Small intestine (tissue), 7 donors: ENCODE measurements at regions not wholly inside any gene's neighbourhood (a gene's known extent, or its start where the extent isn't known, plus 50 kb on each side); places are given as distances from the start of the nearest gene placed in this dataset.

Source experiments
- DNase-seq, 2 donors: peaks; one replicate each; pipeline versions ENCODE4 v3.0.0 to v3.0.0-alpha.2; 2013
- FAIRE-seq: peaks from 2 replicates; lab custom pipeline; 2012; peaks lifted over from hg19 to GRCh38; lab: Jason Lieb, UNC
- H3K27ac ChIP-seq, 3 donors: one replicate each; pipeline ENCODE4 v1.5.1; 2013; ENCODE audit warnings: low read length in 2 of 3, mild to moderate bottlenecking in 2 of 3, control low read depth in 1 of 3, inconsistent platforms in 1 of 3, low read depth in 1 of 3, moderate library complexity in 1 of 3
- H3K27me3 ChIP-seq, 3 donors: one replicate each; pipeline ENCODE4 v1.6.1; 2013; ENCODE audit warnings: low read length in 3 of 3, inconsistent platforms in 1 of 3; ENCODE audit not compliant: control insufficient read depth in 3 of 3, insufficient read depth in 3 of 3
- H3K36me3 ChIP-seq, 3 donors: one replicate each; pipeline ENCODE4 v1.6.1; 2013; ENCODE audit warnings: low read length in 3 of 3, inconsistent platforms in 1 of 3, low read depth in 1 of 3, mild to moderate bottlenecking in 1 of 3, moderate library complexity in 1 of 3; ENCODE audit not compliant: control insufficient read depth in 3 of 3, insufficient read depth in 2 of 3
- H3K4me1 ChIP-seq, 3 donors: one replicate each; pipeline ENCODE4 v1.6.1; 2013; ENCODE audit warnings: low read length in 2 of 3, inconsistent platforms in 1 of 3, low read depth in 1 of 3, mild to moderate bottlenecking in 1 of 3, moderate library complexity in 1 of 3; ENCODE audit not compliant: control insufficient read depth in 3 of 3, insufficient read depth in 2 of 3
- H3K4me3 ChIP-seq, 3 donors: one replicate each; pipeline ENCODE4 v1.5.1; 2013; ENCODE audit warnings: low read length in 3 of 3, control low read depth in 1 of 3, inconsistent platforms in 1 of 3, low read depth in 1 of 3, mild to moderate bottlenecking in 1 of 3, moderate library complexity in 1 of 3
- H3K9me3 ChIP-seq, 2 donors: one replicate each; pipeline ENCODE4 v1.6.1; 2013; ENCODE audit warnings: low read depth in 1 of 2, low read length in 1 of 2; ENCODE audit not compliant: control insufficient read depth in 2 of 2, insufficient read depth in 1 of 2
- WGBS, 3 donors: extraction: QIAGEN DNeasy Blood & Tissue Kit; methylation state at CpG; one replicate each; pipeline ENCODE4 v1.1.7; 2013; 5-methylcytosine and 5-hydroxymethylcytosine counted together
- donor health status: healthy with polysubstance abuse.
- donor health status: control.
- donor health status: control.
- donor health status: Bipolar disorder and iron deficiency.
- donor health status: healthy.

GRCh38 chr9:126108240-126108639 lies 218.4 kb upstream of the MVB12B start:
- peaks cover 0 to 9% (median 2%) of the 10 kb centered on the region in 3 donors for H3K27me3 ChIP-seq
- no peak overlapping the region for H3K4me3 ChIP-seq
- 29 to 32% (median 31%) methylated on average over 11 of the region's 11 CpGs for WGBS, 3 donors
- FAIRE-seq (no peak), DNase-seq (peak in 1 of 2 donors; percentile 4)
- no peaks in the 10 kb centered on the region for H3K4me1 ChIP-seq
- H3K9me3 ChIP-seq, result no peaks in the 10 kb centered on the region
- no peak overlapping the region for H3K27ac ChIP-seq
- H3K36me3 ChIP-seq, result no peaks in the 10 kb centered on the region

- Histone ChIP-seq H3K4me1 (no peaks in the 10 kb centered on the region), H3K9me3 (no peaks in the 10 kb centered on the region), H3K27ac (no peak overlapping the region), H3K36me3 (no peaks in the 10 kb centered on the region), H3K4me3 (no peak overlapping the region), H3K27me3 (peaks cover 0 to 9% (median 2%) of the 10 kb centered on the region in 3 donors)
- no peak for DNase-seq
- no peak for FAIRE-seq
These were observed 217.1 kb upstream of the MVB12B start for GRCh38 chr9:126109575-126109974.

DNA sequence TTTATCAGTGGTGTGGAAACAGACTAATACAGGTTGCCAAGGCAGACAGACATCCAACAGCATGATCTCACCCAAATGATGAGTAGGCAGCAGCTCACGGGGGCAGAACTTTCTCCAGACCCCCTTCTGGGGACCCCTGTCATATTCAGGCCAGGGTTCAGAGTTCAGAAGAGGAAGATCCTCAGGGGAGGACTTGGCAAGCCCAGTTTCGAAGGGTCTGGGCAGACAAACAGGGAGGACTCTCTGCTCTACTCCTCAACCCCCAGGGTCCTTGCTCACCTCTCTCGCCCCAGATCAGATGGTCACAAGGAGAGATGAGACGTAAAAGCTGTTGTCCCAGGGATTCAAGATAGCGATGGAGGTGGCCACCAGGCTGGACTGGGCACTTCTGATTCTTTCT lies 215.1 kb upstream of the MVB12B start:
- FAIRE-seq (no peak), DNase-seq (no peak)
- Histone ChIP-seq H3K36me3 (no peaks in the 10 kb centered on the region), H3K4me3 (no peak overlapping the region), H3K27me3 (peaks cover 0 to 11% (median 2%) of the 10 kb centered on the region in 3 donors), H3K4me1 (no peaks in the 10 kb centered on the region), H3K9me3 (no peaks in the 10 kb centered on the region), H3K27ac (no peak overlapping the region)
- WGBS, 3 donors, result 75 to 79% (median 76%) methylated on average over 5 of the region's 5 CpGs

GRCh38 chr9:126112135-126112720 lies 214.4 kb upstream of the MVB12B start:
- peak in 1 of 2 donors; percentile 16 for DNase-seq
- Histone ChIP-seq H3K4me1 (no peaks in the 10 kb centered on the region), H3K36me3 (no peaks in the 10 kb centered on the region), H3K27ac (no peak overlapping the region), H3K27me3 (peaks cover 0 to 11% (median 2%) of the 10 kb centered on the region in 3 donors), H3K9me3 (no peaks in the 10 kb centered on the region), H3K4me3 (no peak overlapping the region)
- 47 to 75% (median 62%) methylated on average over 11 of the region's 11 CpGs for WGBS, 3 donors
- FAIRE-seq, result no peak

- Histone ChIP-seq H3K27me3 (peaks cover 0 to 10% (median 2%) of the 10 kb centered on the region in 3 donors), H3K4me3 (no peak overlapping the region), H3K27ac (no peak overlapping the region), H3K4me1 (no peaks in the 10 kb centered on the region), H3K36me3 (no peaks in the 10 kb centered on the region), H3K9me3 (no peaks in the 10 kb centered on the region)
- 67 to 84% (median 75%) methylated on average over 2 of the region's 2 CpGs for WGBS, 3 donors
- DNase-seq (no peak), FAIRE-seq (no peak)
These were observed 213.5 kb upstream of the MVB12B start for GRCh38 chr9:126113176-126113575.

DNA sequence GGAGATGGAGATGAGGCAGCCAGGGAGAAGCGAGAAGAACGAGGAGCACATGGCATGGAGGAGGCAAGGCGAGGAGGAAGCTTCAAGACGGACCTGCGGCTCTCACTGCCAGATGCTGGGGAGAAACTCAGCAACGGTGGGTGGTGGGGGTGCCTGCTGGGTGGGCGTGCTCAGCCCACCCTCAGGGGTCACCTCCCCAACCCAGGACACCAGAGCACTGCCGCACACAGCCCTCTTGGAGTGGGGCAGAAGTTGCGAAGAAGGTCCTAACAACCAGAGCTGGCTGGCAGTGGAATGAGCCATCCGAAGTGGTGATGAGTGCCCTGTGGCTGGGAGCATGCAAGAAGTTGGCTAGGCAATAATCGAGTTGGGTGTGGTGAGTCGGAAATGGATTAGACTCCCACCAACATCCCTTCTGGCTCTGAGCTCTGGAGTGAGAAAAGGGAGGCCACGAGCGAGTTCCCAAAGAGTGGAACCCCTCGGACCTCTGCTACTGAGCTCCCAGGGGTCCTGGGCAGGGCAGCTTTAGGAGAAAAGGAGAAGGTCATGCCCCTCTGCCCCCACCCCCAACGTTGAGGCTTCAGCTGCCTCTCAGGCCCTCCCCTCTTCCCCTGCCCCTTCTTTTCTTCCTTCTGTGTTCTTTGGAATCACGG lies 212.7 kb upstream of the MVB12B start:
- WGBS, 3 donors, result 76 to 80% (median 79%) methylated on average over 17 of the region's 17 CpGs
- H3K27ac ChIP-seq, result no peak overlapping the region
- FAIRE-seq (no peak), DNase-seq (no peak)
- H3K4me1 ChIP-seq, result no peaks in the 10 kb centered on the region
- peaks cover 0 to 8% (median 0%) of the 10 kb centered on the region in 3 donors for H3K27me3 ChIP-seq
- H3K36me3 ChIP-seq, result no peaks in the 10 kb centered on the region
- H3K9me3 ChIP-seq, result no peaks in the 10 kb centered on the region
- no peak overlapping the region for H3K4me3 ChIP-seq

DNA sequence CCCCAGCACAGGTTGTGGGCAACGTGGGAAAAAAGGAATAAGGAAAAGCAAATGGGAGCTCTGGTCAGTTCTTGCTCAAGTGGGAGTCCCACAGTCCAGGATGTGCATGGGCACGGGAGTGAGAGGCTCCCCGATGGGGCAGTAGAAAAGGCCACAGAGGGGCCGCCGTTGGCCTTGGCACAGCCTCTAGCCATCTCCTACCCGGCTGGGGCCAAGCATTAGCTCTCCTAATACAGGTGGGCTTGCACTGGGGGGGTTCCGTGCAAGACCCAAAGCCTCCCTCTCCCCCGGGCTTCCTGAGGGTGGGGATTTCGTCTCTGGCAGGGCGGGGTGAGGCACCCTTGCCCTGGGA lies 212.2 kb upstream of the MVB12B start:
- DNase-seq, result no peak
- 55 to 74% (median 67%) methylated on average over 10 of the region's 10 CpGs for WGBS, 3 donors
- no peak for FAIRE-seq

DNA sequence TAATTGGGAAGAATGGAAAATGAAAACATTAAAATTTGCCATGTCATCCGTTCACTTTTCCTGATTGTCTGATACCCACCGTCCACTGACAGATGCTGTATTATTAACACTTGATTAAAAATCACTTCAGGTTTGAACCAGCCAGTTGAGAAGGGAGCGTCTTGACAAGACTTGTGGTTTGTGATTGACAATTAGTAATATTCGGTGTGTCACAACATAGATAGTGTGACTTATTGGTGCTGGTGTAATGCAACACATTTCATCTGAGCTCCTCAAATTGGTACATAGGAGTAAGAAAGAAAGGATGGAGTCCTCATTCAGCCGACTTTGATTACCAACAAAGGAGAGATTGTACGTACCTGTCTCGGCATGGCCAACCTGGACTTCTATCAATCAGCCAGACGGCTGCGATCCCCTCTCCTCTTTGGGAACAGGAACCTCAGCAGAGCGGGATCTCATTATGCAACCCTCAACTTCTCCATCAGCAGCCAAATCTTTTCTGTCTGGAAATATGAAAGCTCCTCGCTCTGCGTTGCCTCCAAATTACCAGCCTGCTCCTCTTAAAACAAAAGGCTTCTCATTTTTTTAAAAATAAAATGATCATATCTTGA lies 211.7 kb upstream of the MVB12B start:
- Histone ChIP-seq H3K9me3 (no peaks in the 10 kb centered on the region), H3K4me1 (no peaks in the 10 kb centered on the region), H3K27me3 (peaks cover 0 to 7% (median 0%) of the 10 kb centered on the region in 3 donors), H3K4me3 (no peak overlapping the region), H3K27ac (no peak overlapping the region), H3K36me3 (no peaks in the 10 kb centered on the region)
- FAIRE-seq (no peak), DNase-seq (no peak)
- WGBS, 3 donors, result 82 to 88% (median 86%) methylated on average over 12 of the region's 12 CpGs

More for the DNA sequence above, 212.2 kb upstream of the MVB12B start:
- no peaks in the 10 kb centered on the region for H3K4me1 ChIP-seq
- no peak overlapping the region for H3K4me3 ChIP-seq
- no peaks in the 10 kb centered on the region for H3K36me3 ChIP-seq
- peaks cover 0 to 4% (median 0%) of the 10 kb centered on the region in 3 donors for H3K27me3 ChIP-seq
- no peaks in the 10 kb centered on the region for H3K9me3 ChIP-seq
- H3K27ac ChIP-seq, result no peak overlapping the region
